HepG2 (cell line): ENCODE measurements at regions not wholly inside any gene's neighbourhood (a gene's known extent, or its start where the extent isn't known, plus 50 kb on each side); places are given as distances from the start of the nearest gene placed in this dataset.

Source experiments
- ZNF879 ChIP-seq: sonication (generic); formaldehyde crosslinking; IDR thresholded peaks from 2 replicates; pipeline ENCODE4 v1.8.1; 2023; ENCODE audit warnings: missing genetic modification reagents
- ZSCAN25 ChIP-seq: sonication (generic); formaldehyde crosslinking; IDR thresholded peaks from 2 replicates; pipeline ENCODE4 v1.8.0; 2022; ENCODE audit warnings: mild to moderate bottlenecking, missing genetic modification reagents

- TF ChIP-seq ZSCAN25, result no peak
- TF ChIP-seq ZNF879 (CRISPR knock-in tag), result no peak
Observed at GRCh38 chr6:71529769-71530168, 241.2 kb downstream of the OGFRL1 start.
